DMS 273 treated with DMSO at 0.1 percent for 48 hours (cell line): ENCODE measurements at regions not wholly inside any gene's neighbourhood (a gene's known extent, or its start where the extent isn't known, plus 50 kb on each side); places are given as distances from the start of the nearest gene placed in this dataset.
A peak's percentile ranks its signal among the peaks of the same experiment; 100 is the strongest.

Experiments used
- DNase-seq: peaks from one replicate; lab custom pipeline; 2025; lab: John Stamatoyannopoulos, UW

DNA sequence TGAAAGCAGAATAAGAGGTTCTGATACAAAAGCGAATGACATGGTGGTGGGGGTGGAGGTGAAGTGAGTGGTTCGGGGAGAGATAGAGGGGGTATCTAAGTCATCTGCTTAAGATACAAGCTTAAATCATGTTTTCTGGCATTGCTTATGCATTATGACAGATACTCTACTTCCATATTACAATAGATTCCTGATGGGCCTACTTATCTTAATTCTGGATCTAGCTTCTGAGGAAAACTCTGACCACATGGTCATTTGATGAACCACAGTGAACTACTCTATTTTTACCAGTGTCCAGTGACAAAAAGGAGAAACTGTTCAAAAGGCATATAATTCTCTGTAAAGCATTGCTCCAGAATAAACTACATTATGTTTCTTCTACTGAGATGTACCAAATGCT is 673.7 kb upstream of the CCDC54 start:
- DNase-seq = no peak

DNA sequence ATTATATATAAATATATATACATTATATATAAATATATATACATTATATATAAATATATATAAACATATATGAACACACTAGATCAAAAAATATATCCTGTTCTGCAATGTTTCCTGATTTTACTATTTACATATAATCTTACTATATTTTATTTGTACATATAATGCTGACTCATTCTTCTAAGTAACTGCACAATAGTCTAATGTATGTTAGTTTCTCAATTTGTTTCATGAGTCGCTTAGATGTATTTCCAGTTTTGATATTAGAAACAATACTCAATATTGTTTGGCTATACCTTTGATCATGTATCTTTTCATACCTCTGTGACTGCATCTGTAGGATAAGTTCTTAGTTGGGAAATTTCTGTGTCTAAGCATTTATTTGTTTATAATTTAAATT is 669.9 kb upstream of the CCDC54 start:
- no peak for DNase-seq

DNA sequence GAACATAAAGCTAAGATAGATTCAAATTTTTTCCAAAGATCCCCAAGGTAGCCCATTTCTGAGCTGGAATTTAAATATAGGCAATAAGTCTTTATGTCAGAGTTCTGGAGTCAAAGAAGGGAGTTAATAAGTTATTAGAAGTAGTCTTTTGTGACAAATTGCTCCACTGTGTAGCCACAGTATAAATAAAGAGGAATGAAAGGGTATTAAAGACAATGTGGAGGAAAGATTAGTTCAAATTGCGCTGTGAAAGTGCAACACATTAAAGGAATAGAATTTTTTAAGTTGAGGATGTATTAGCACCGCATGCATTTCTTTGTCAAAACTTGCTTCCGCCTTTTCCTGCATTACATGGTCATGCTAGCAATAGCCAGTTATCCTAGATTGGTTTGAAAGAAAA is 666.6 kb upstream of the CCDC54 start:
- DNase-seq = no peak

DNA sequence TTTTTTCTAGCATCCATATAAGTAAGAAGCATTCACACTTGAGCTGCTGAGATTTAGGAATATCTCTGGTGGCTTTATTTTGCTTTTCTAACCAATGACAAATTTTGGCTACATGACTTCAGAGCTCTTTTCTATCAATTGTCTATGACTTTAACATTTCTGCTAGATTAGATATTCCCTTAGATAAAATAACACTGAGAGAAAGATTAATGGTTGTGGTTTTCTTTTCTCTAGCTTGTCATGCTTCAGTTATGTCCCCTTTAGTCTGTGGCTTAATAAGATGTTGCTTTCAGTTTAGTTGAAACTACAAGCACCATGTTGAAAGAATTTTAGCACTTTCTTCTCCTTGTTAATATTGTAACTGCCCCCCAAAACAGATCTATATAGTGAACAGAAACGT is 665.6 kb upstream of the CCDC54 start:
- no peak for DNase-seq

DNA sequence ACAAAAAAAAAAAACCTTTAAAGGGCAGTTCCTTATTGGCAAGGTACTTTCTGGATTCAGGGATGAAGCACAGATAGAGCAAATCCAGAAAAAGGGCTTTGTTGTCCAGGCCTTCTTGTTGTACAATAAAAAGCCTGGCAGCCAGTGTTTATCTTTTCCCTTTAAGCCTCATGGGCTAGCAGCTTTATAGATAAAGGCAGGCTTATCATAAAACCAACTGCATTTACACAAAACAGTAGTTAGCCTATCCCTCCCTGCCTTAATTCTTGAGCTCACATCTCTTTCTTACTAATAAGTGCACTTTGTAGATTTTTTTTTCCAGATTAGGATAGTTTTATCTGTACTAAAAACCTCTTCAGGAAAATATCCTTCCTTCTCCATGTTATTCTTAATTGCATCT is 662.8 kb upstream of the CCDC54 start:
- no peak for DNase-seq

DNA sequence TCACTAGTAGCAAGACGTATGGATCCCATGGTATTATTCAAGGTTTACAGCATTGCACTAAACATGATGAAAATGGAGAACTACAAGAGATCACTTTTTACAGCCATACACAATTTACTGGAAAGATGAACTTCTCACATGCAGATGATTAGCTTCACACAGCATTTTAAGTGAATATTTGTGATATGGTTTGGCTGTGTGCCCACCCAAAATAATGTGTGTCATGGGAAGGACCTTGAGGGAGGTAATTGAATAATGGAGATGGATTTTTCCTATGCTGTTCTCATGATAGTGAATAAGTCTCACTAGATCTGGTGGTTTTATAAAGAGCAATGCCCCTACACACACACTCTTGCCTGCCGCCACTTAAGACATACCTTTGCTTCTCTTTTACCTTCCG is 662.0 kb upstream of the CCDC54 start:
- DNase-seq = no peak

DNA sequence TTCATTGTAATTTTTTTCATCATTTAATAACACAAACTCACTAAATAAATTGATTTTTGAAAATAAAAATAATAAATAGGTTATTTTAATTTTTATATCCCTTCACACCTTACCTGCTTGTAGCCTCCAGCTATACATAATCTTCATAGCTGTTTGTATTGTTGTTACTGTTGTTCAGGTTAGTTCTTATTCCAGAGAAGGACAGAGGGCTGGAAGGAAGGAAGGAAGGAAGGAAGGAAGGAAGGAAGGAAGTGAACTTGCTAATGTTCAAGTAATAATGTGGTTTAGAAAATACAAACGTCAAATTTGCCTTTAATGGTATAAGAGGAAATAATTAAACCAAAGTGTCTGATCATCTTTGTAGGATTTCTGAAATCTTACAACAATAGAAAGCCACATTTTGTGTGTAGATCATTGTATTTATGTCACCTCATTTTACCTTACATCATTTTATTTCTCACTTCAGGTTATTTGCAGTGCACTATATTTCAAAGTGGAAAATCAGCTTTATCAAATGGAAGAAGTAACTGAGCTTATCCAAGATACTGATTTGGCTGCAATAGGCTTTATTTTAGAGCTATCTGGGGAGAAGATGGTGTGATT is 660.0 kb upstream of the CCDC54 start:
- no peak for DNase-seq

DNA sequence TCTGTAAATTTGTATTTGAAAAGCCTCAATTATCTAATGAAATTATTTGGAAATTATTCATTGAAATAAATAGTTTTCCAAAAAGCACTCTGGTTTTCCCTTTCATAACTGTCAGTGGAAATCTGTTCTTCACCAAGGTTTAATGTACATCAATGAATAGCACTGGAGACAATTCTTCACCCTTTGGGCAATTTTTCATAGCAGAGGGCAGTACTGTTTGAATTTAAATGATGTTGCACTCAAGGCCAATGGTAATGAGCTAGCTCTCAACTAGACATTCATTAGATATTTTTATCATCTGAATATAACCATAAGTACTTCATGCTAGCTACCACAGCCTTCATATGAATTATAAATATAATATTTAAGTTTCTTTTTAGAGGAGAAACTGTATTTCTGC is 658.2 kb upstream of the CCDC54 start:
- no peak for DNase-seq

DNA sequence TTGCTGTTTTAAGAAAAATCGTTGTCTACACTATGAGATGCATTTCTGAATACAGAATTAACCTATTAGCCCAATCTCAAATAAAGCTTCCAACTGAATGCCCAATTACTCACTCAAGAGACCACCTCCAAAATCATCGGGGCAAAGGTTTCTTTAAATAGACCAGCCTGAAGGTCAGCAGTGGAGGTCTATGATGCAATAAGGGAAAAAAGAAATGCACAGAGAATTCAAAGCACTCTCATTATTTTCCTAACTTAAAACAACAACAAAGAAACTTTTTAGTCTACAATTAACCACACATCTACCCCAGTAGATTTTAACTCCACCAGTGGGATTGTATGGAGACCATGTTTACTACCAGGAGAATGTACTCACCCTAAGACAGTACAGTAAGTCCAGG is 657.7 kb upstream of the CCDC54 start:
- no peak for DNase-seq

DNA sequence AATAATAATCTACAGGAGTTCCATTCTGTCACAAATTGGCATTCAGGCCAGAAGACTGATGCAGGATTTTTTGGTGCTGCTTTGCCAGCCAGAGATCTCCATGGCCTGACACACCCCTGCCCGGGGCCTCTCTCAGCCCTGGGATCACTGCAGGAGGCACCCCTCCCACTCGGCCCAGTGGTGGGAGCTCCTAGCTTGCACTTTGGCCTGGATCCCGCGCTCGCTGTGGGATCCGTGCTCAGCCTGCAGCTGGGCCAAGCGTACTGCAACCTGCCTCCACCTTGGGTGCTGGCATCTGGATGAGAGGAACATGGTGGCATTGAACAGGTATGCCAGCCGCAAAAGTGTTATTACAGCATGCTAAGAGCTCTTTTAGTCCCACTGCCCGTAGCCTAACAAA is 656.7 kb upstream of the CCDC54 start:
- no peak for DNase-seq

DNA sequence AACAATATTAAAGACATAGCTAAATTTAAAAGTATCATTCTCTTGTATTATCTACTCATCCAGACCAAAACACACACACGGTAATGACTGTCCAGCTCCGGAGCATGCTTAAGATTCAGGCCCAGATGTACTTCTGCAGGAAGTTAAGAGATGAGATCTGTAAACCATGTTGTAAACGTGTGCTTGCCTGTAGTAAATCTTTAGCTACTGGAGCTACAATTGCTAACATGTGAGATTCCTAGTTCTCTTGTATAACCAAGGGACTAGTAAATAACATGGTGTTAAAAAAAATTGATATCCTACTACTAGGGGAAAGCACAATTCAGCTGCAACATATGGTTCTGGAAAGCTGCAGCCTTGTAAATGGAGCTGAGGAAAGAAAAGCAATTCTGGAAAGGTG is 651.7 kb upstream of the CCDC54 start:
- no peak for DNase-seq

DNA sequence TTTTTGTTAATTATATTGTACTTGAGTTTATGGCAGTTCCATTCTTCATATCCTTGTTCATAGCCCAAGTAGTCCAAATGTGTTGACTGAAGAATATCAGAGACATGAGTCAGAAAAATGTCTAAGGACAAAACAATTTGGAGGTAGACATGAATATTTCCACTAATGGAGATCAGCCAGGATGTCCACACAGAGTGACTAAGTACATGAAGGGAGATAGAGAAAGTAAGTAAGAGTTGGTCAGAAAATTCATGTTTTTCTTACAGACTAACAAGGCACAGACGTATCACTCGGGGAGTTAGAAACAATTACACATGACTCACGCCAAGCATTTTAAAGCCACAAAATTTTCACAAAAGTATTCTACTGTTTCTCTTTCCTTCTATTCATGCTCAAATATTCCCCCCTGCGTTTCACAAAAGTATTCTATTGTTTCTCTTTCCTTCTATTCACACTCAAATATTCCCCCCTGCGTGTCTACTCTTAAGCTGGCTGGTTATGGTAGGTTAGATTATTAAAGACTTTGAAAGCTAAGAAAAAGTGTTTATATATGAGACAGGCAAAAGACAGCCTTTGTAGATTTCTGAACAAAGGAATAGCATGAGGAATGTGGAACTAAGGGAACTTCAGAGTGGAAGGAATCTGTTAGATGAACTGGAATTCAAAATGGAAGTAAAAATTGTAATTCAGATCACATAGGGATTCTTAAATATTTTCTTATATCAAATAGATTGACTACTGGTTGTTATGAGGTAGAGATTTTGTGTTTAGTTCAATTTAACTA is 648.7 kb upstream of the CCDC54 start:
- DNase-seq = no peak

DNA sequence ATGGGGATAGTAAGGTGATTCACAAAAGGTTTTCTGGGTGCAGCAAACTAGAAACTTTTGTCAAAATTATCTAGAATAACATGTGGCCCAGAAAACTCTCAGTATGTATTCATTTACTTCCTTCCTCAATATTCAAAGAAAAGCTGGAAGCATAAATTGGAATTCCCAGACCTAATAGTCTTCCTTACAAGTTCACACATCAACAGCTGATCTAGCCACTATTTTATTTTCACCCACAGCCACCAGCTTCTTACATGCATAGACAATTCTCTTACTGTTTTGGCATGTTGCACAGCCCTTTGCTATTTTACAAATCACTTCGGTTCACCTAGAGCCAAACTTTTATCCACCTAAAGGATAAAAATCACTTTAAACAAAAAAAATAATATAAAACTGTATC is 647.8 kb upstream of the CCDC54 start:
- DNase-seq = no peak

DNA sequence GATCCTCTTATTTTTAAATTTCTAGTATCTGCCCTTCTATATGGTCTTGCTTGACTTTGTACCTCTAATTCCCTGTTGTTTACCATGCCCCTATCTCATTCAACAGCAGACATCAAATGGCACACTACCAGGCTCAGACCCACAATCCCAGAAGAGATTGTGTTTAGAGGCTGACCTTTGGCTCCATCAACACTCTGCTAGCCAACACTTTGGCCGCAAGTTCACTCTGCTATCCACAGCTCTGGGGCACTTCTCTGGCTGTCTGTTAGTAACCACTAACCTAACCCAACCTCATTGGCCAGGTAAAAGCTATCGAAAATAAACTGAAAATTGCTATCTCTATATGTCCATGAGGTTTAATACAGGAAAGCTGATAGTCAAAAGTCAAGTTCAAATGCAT is 646.0 kb upstream of the CCDC54 start:
- no peak for DNase-seq

DNA sequence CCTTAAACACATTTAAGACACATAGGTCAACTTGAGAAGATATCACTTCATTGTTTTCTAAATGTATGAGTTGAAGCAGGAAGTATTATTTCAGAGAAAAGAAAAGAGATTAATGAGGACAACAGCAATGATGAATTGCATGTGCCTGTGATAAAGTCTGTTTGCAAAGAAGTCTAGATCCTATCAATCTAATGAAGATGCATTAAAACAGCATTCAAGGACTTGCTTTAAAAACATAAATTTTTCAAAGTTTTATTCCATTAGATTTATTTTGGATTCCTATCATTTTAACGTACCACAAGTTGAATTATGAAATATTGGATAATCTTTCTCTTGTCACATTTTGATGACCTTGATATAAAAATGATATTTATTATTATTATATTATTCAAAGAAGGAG is 642.5 kb upstream of the CCDC54 start:
- no peak for DNase-seq

DNA sequence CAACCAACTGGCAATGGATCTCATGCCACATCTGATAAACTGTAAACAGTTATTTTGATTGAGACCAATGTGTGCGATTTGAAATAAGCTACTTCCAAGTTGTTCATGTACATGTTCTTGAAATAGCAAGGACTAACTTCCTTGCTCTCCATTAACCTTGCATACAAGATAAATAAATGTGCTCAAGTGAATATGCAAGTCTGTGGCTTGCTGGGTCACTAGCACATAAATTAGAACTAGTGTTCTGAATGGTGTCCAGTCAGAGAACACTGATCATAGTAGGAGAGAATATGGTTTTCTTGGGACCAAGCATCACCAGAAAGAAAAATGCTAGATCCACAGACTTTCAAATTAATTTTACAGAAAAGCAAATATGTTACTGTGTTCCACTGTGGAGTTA is 640.0 kb upstream of the CCDC54 start:
- no peak for DNase-seq

DNA sequence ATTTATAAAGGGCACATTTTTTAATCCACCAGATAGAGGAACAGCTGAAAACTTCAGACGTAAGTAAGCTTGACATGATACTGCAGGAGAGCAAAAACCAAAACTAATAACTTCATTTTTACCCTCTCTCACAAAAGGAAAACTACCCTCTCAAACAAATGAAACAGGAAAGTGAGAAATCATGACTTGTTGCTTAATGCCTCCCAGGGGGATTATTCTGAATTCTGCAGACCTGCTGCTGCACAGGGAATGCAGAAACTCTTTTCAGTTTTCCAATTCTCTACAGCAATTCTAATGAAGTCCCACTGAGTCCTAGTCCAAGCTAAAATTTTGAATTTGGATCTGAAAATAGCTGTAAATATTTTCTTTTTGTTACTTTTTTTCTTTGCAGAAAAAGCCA is 637.1 kb upstream of the CCDC54 start:
- DNase-seq = peak; percentile 16

DNA sequence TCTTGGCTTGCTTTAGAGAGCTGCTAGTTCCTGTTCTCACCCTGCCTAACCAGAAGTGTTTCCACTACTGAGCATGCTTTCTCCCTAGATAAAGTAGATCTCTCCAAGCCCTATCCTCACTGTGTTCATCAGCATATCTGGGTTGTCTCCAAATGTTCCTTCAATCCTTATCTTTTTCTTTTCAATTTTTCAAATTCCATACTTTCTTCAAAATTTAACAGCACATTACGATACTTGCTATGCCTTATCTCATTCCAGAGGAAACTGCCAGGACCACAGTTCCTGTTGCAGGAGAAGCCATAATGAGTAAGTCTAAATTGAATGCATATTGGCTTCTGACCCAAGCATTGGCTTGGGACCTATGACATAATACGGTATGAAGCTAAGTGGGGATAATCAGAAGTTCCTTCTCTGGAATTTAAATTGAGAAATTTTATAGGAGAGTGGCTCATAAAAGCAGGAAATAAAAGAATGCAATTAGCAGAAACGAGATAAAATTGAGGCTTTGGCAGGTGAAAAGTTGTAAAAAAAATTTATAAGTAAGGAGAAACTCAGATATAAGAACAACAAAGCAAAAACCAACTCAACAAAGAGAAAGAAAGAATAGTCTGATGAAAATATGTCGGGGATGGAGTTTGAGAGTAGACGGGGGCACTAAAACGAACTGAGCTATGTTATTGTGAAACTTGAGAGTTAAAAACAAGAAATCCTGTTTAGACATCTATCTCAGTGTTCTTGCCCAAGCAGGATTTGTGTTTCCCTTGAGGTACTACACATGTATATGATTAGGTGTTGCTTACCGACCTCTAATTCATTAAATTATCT is 631.7 kb upstream of the CCDC54 start:
- no peak for DNase-seq

DNA sequence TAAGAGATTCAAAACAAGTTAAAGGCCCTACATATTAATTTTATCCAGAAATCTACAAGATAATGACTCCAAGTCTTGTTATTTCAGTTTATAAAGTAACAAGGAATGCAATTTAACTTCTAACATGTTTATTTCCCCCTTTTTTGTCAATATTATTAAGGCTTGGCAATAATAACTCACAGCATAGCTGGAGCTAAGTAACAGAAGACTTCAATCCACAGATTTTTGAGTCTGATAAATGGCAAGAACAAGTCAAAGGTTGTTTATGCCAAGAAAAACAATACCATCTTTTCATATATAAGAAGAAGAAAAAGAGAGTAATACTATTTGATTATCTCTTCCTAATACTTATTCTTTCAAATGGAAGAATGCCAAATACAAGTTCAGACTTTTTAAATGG is 631.0 kb upstream of the CCDC54 start:
- DNase-seq = no peak

DNA sequence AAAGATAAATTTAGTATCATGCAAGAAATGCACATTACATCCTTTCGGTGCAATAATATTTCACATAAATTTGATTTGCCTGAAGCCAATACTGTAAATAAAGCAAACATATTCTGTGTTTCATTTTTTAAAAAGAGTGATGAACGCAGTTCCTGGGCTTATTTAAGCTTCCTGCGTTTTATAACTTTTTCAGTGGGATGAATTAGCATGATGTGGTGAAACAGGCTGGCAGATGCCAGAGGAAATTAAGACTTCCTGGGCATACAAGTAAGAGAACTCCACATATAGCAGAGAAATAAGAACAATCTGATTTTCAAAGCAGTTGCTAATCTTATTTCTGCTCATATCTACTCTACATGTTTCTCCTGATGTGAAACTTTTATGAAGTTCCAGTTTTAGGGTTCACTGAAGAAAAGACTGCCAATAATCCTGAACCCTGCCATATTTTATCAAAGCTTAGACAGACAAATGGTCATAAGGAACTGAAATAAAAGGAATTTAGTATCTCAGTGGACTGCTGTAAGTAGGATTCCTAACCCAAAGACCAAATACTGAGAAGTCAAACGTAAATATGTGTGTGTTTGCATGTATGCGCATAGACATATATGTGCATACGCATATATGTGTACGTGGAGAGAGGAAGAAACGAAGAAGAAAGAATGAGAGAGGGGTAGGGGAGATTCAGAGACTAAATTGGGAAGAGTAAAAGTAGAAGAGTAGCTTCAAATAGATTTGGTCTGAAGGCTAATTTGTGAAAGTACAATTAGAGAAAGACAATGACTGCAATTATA is 628.6 kb upstream of the CCDC54 start:
- DNase-seq = no peak

DNA sequence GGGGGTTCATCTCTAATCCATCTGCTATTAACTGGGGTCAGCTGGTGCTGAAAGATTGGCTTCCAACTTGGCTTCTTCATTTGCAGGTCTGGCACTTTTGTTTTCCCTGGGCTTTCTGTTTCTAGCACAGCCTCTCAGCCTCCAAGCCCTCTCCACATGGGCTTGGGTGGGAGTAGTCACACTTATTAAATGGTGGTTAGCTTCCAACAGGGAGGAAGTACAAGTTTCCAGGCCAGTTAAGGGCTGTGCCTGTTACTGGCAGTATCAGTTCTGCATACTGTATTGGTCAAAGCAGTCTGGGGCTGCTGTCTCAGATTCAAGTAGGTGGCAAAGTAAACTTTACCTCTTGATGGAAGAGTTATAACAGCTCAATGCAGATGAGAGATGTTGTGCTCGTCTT is 627.1 kb upstream of the CCDC54 start:
- DNase-seq = no peak

DNA sequence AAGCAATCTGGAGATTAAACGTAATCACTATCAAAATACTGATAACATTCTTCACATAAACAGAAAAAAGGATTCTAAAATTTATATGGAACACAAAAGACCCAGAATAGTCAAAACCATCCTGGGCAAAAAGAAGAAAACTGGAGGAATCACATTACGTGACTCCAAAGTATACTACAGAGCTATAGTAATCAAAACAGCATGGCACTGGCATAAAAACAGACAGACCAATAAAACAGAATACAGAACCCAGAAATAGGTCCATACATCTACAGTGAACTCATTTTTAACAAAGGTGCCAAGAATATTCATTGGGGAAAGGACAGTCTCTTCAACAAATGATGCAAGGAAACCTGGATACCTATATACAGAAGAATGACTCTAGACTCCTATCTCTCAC is 621.9 kb upstream of the CCDC54 start:
- DNase-seq = no peak
